Activated naive CD4-positive, alpha-beta T cell treated with anti-CD3 and anti-CD28 coated beads, Interleukin-2, amount 50 U/mL, for 72 hours (primary cell): ENCODE measurements at regions not wholly inside any gene's neighbourhood (a gene's known extent, or its start where the extent isn't known, plus 50 kb on each side); places are given as distances from the start of the nearest gene placed in this dataset.

Experiments
- ATAC-seq, 2 donors: fragments of 150-1000 bp; cut with Tn5 transposase; 2 replicates each; pipeline ENCODE4 v1.10.0; 2021; ENCODE audit warnings: mild to moderate bottlenecking in 2 of 2, moderate library complexity in 2 of 2
- DNase-seq, 2 donors: peaks; one replicate each; pipeline ENCODE4 v3.0.0; 2021 to 2022; ENCODE audit warnings: low spot score in 2 of 2
- H3K27ac Mint-ChIP-seq, 2 donors: one replicate each; pipeline ENCODE4 v1.8.0; 2022; ENCODE audit warnings: mild to moderate bottlenecking in 2 of 2, mixed read lengths in 2 of 2
- H3K36me3 Mint-ChIP-seq, 2 donors: one replicate each; pipeline ENCODE4 v1.8.0; 2022; ENCODE audit warnings: mixed read lengths in 2 of 2
- H3K9me3 Mint-ChIP-seq, 2 donors: one replicate each; pipeline ENCODE4 v1.8.0; 2022; ENCODE audit warnings: mixed read lengths in 2 of 2

GRCh38 chrY:13094411-13094810 lies 189.7 kb downstream of the DDX3Y start:
- DNase-seq (peak in 1 of 2 donors; percentile 7), ATAC-seq (peak; percentile 74 to 89)
- Mint-ChIP-seq H3K9me3 (peaks cover 4 to 10% of the 10 kb centered on the region in 2 donors), H3K36me3 (no peaks in the 10 kb centered on the region), H3K27ac (peak overlapping the region in 1 of 2 donors; percentile 55)

- Mint-ChIP-seq H3K9me3 (peaks cover 4 to 10% of the 10 kb centered on the region in 2 donors), H3K27ac (no peak overlapping the region), H3K36me3 (no peaks in the 10 kb centered on the region)
- ATAC-seq = peak in 1 of 2 donors; percentile 53
- no peak for DNase-seq
These were observed 190.4 kb downstream of the DDX3Y start for GRCh38 chrY:13094904-13095600.

- Mint-ChIP-seq H3K36me3 (no peaks in the 10 kb centered on the region), H3K9me3 (no peaks in the 10 kb centered on the region), H3K27ac (no peak overlapping the region)
- ATAC-seq = no peak
- no peak for DNase-seq
These were observed 222.3 kb downstream of the DDX3Y start for GRCh38 chrY:13126881-13127456.

GRCh38 chrY:13127476-13127875 lies 222.8 kb downstream of the DDX3Y start:
- DNase-seq = no peak
- Mint-ChIP-seq H3K36me3 (no peaks in the 10 kb centered on the region), H3K27ac (no peak overlapping the region), H3K9me3 (no peaks in the 10 kb centered on the region)
- ATAC-seq = no peak

- DNase-seq = no peak
- Mint-ChIP-seq H3K9me3 (no peaks in the 10 kb centered on the region), H3K27ac (peak overlapping the region in 1 of 2 donors; percentile 83), H3K36me3 (no peaks in the 10 kb centered on the region)
- no peak for ATAC-seq
These were observed 244.5 kb downstream of the DDX3Y start for GRCh38 chrY:13149148-13149547.

GRCh38 chrY:13167698-13168097 lies 263.0 kb downstream of the DDX3Y start:
- Mint-ChIP-seq H3K36me3 (peaks cover 0 to 7% of the 10 kb centered on the region in 2 donors), H3K27ac (no peak overlapping the region), H3K9me3 (peaks cover 0 to 5% of the 10 kb centered on the region in 2 donors)
- no peak for DNase-seq
- no peak for ATAC-seq

- H3K36me3 Mint-ChIP-seq = peaks cover 0 to 7% of the 10 kb centered on the region in 2 donors
- ATAC-seq (peak; percentile 69 to 97), DNase-seq (no peak)
- H3K9me3 Mint-ChIP-seq = peaks cover 0 to 5% of the 10 kb centered on the region in 2 donors
- no peak overlapping the region for H3K27ac Mint-ChIP-seq
These were observed 263.6 kb downstream of the DDX3Y start for GRCh38 chrY:13168257-13168656.
